Progenitor cell of endocrine pancreas (in vitro differentiated cells): ENCODE measurements at regions not wholly inside any gene's neighbourhood (a gene's known extent, or its start where the extent isn't known, plus 50 kb on each side); places are given as distances from the start of the nearest gene placed in this dataset.

Experiments
- DNase-seq: peaks from one replicate; pipeline ENCODE4 v3.0.0; 2021; ENCODE audit warnings: low spot score; ENCODE audit not compliant: unreplicated experiment
- H3K27ac Mint-ChIP-seq: 2 replicates; pipeline ENCODE4 v1.8.0; 2021; ENCODE audit warnings: mild to moderate bottlenecking, moderate library complexity, mixed read lengths
- H3K27me3 Mint-ChIP-seq: 2 replicates; pipeline ENCODE4 v1.8.0; 2021; ENCODE audit warnings: mixed read lengths
- H3K36me3 Mint-ChIP-seq: 2 replicates; pipeline ENCODE4 v1.8.0; 2022; ENCODE audit warnings: mixed read lengths; ENCODE audit not compliant: insufficient read depth
- H3K4me1 Mint-ChIP-seq: 2 replicates; pipeline ENCODE4 v1.8.0; 2021; ENCODE audit warnings: low read depth, mixed read lengths
- H3K4me3 Mint-ChIP-seq: 2 replicates; pipeline ENCODE4 v1.8.0; 2021; ENCODE audit warnings: low read depth, mild to moderate bottlenecking, moderate library complexity, mixed read lengths
- H3K9me3 Mint-ChIP-seq: 2 replicates; pipeline ENCODE4 v1.8.0; 2021; ENCODE audit warnings: low read depth, mixed read lengths
- TF ChIP-seq, protein P1 (sequence below): fragments of 200-600 bp; sonication (generic); IDR thresholded peaks from one replicate; pipeline ENCODE4 v1.5.0; 2021; ENCODE audit warnings: antibody characterized with exemption, mild to moderate bottlenecking; ENCODE audit not compliant: unreplicated experiment

DNA sequence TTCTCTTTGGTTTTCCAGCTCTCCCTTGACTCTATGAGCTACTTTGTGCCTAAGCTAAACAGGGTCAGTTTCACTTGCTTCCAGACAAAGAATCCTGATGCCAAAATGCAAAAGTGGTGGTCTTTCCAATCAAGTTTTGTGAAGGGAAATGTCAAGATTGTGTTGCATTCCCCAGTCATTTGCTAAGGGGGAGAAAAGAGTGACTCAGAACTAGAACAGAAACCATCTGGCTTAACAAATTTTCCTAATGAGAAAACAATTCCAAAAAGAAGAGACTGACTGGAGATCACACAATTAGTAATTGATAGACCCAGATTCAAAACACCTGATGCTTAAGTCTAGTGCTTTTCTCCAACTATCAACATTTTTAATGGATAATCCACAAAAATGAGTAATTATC, 235.1 kb upstream of the DIO2 start:
- Mint-ChIP-seq H3K27ac (no peak overlapping the region), H3K4me1 (no peaks in the 10 kb centered on the region), H3K27me3 (peaks cover 20% of the 10 kb centered on the region), H3K36me3 (peaks cover 4% of the 10 kb centered on the region), H3K9me3 (peaks cover 9% of the 10 kb centered on the region), H3K4me3 (no peak overlapping the region)
- no peak for DNase-seq
- TF ChIP-seq, protein P1, sequence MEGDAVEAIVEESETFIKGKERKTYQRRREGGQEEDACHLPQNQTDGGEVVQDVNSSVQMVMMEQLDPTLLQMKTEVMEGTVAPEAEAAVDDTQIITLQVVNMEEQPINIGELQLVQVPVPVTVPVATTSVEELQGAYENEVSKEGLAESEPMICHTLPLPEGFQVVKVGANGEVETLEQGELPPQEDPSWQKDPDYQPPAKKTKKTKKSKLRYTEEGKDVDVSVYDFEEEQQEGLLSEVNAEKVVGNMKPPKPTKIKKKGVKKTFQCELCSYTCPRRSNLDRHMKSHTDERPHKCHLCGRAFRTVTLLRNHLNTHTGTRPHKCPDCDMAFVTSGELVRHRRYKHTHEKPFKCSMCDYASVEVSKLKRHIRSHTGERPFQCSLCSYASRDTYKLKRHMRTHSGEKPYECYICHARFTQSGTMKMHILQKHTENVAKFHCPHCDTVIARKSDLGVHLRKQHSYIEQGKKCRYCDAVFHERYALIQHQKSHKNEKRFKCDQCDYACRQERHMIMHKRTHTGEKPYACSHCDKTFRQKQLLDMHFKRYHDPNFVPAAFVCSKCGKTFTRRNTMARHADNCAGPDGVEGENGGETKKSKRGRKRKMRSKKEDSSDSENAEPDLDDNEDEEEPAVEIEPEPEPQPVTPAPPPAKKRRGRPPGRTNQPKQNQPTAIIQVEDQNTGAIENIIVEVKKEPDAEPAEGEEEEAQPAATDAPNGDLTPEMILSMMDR = no peak

DNA sequence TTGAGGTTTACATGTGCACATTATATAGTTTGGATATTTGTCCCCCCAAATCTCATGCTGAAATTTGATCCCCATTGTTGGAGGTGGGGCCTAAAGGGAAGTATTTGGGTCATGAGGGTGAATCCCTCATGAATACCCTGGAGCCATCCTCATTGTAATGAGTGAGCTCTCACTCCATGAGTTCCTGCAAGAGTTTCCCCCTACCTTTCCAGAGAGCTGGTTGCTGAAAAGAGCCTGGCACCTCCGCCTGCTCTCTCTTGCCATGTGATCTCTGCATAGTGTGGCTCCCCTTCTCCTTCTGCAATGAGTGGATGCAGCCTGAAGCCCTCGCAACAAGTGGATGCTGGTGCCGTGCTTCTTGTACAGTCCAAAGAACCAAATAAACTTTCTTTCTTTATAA, 234.3 kb upstream of the DIO2 start:
- Mint-ChIP-seq H3K4me3 (no peak overlapping the region), H3K4me1 (no peaks in the 10 kb centered on the region), H3K27me3 (peaks cover 20% of the 10 kb centered on the region), H3K27ac (no peak overlapping the region), H3K36me3 (peaks cover 2% of the 10 kb centered on the region), H3K9me3 (peaks cover 5% of the 10 kb centered on the region)
- TF ChIP-seq, protein P1 = no peak
- no peak for DNase-seq

DNA sequence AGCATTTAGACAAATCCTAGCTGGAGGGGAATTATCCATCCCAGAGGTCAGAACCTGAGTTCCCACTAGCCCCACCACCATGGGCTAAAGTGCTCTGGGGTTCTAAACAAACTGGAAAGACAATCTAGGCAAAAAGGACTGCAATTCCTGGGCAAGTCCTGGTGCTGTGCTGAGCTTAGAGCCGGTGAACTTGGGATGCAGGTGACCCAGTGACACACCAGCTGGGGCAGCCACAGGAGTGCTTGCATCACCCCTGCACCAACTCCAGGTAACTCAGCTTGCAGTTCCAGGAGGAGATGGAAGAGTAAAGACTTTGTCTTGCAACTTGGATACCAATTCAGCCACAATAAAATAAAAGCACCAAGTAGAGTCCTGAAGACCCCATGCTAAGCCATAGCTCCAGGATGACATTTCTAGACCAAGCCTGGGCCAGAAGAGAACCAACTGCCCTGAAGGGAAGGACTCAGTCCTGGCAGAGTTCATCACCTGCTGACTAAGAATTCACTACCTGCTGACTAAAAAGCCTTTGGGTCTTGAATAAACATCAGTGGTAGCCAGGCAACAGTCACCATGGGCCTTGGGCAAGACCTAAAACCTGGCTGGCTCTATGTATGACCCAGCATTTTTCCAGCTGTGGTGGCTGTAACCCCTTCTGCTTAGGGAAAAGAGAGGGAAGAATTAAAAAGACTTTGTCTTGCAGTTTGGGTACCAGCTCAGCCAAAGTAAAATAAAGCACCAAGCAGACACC, 223.4 kb upstream of the DIO2 start:
- no peak overlapping the region for H3K4me3 Mint-ChIP-seq
- no peak for DNase-seq
- no peaks in the 10 kb centered on the region for H3K36me3 Mint-ChIP-seq
- peaks cover 16% of the 10 kb centered on the region for H3K9me3 Mint-ChIP-seq
- TF ChIP-seq, protein P1 = no peak
- no peak overlapping the region for H3K27ac Mint-ChIP-seq
- no peaks in the 10 kb centered on the region for H3K4me1 Mint-ChIP-seq
- peaks cover 2% of the 10 kb centered on the region for H3K27me3 Mint-ChIP-seq

DNA sequence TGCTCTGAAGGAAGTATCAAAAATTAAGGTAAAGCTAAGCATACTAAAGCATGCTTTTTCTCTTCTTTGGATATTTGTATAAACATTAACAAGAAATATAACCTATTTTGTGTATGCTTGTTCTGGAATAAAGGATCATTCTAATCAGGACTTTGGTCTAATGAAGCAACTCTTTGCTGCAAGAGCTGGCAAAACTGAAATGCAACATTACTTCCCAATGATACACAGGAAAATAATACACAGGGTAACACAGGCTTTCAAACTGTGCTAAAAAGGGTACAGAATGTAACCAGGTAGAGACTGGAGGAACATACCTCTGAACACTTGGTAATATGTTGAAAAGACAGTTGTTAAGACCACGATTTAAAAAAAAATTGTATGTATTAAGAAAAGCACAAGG, 222.5 kb upstream of the DIO2 start:
- DNase-seq = no peak
- Mint-ChIP-seq H3K4me3 (no peak overlapping the region), H3K27me3 (peaks cover 2% of the 10 kb centered on the region), H3K27ac (no peak overlapping the region), H3K36me3 (no peaks in the 10 kb centered on the region), H3K4me1 (no peaks in the 10 kb centered on the region), H3K9me3 (peaks cover 8% of the 10 kb centered on the region)
- TF ChIP-seq, protein P1 = no peak

DNA sequence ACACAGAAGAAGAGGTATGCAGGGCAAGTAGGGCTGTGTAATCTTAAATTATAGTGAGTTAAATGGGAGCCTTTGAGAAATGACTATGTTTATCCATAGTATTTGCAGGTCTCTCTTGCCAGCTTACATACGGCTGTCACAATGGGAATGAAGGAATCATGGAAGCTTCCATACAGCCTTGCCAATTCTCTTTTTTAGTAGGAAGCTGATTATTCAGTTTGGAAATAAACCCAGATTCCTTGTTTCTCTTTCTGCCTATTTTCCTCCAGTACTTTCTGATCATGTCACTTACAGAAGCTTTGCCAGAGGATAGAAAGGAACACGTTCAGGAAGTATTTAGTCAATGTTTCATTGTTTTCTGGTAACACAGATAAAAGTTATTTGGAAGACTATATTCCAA, 217.4 kb upstream of the DIO2 start:
- TF ChIP-seq, protein P1 = no peak
- peaks cover 2% of the 10 kb centered on the region for H3K27me3 Mint-ChIP-seq
- H3K9me3 Mint-ChIP-seq = no peaks in the 10 kb centered on the region

More for the DNA sequence above, 217.4 kb upstream of the DIO2 start:
- Mint-ChIP-seq H3K4me3 (no peak overlapping the region), H3K4me1 (no peaks in the 10 kb centered on the region), H3K36me3 (no peaks in the 10 kb centered on the region), H3K27ac (no peak overlapping the region)
- no peak for DNase-seq
